ENCODE measurements at regions not wholly inside any gene's neighbourhood (a gene's known extent, or its start where the extent isn't known, plus 50 kb on each side); places are given as distances from the start of the nearest gene placed in this dataset.

GRCh38 chr14:95442633-95443021 is 73.8 kb downstream of the SYNE3 start:
- Histone ChIP-seq H3K27ac (ENCODE audit: low read depth, low read length) (no peak overlapping the region), H3K4me3 (ENCODE audit: low read depth, low read length) (no peak overlapping the region), H3K4me1 (ENCODE audit: control insufficient read depth, insufficient read depth, low read length, unreplicated experiment) (no peaks in the 10 kb centered on the region), H3K27me3 (ENCODE audit: insufficient read depth, low read length) (no peaks in the 10 kb centered on the region), H3K79me2 (ENCODE audit: control insufficient read depth, insufficient read depth, low read length, unreplicated experiment) (no peaks in the 10 kb centered on the region), H3K36me3 (ENCODE audit: insufficient read depth, low read length) (peaks cover 3% of the 10 kb centered on the region; the same call in 1 of the 2 replicates), H2AFZ (ENCODE audit: low read length, unreplicated experiment) (no peak overlapping the region)

DNA sequence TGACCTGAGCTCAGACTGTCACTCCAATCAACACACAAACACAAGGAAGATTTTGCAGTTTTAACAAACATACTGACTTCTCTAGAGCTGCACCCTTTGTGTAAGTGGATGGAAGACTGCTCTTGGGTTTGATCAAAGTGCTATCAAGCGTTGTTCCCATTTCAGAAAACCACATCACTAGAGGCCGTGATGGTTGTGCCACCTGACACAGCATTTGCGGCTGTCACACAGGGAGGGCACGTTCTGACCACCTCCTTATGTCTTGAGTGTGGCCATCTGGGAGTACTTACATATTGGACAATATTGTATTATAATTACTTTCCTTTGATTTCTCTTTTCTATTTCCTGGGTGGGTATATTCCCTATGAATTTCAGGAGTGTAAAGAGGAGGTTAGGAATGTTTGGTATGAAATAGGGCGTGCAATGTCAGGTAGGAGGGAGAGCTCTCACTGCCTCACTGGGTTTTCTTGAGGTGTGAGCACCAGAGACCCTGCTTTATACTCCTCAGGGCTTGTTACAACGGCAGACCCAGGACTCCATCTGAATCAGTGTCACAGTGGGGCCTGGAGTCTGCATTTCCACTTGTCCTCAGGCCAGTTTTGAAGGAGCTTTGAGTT is 74.3 kb downstream of the SYNE3 start:
- no peak overlapping the region for H3K27ac ChIP-seq (ENCODE audit: low read depth, low read length)

GRCh38 chr14:95440951-95441350 is 75.5 kb downstream of the SYNE3 start:
- no peak overlapping the region for H3K4me3 ChIP-seq (ENCODE audit: low read depth, low read length)
- H3K36me3 ChIP-seq (ENCODE audit: insufficient read depth, low read length) = peaks cover 10% of the 10 kb centered on the region
- no peaks in the 10 kb centered on the region for H3K4me1 ChIP-seq (ENCODE audit: control insufficient read depth, insufficient read depth, low read length, unreplicated experiment)
- H3K27ac ChIP-seq (ENCODE audit: low read depth, low read length) = no peak overlapping the region
- no peaks in the 10 kb centered on the region for H3K79me2 ChIP-seq (ENCODE audit: control insufficient read depth, insufficient read depth, low read length, unreplicated experiment)
- H2AFZ ChIP-seq (ENCODE audit: low read length, unreplicated experiment) = no peak overlapping the region
- H3K27me3 ChIP-seq (ENCODE audit: insufficient read depth, low read length) = no peaks in the 10 kb centered on the region

More for the DNA sequence above, 74.3 kb downstream of the SYNE3 start:
- H3K4me3 ChIP-seq (ENCODE audit: low read depth, low read length) = no peak overlapping the region
- no peaks in the 10 kb centered on the region for H3K79me2 ChIP-seq (ENCODE audit: control insufficient read depth, insufficient read depth, low read length, unreplicated experiment)
- no peak overlapping the region for H2AFZ ChIP-seq (ENCODE audit: low read length, unreplicated experiment)
- no peaks in the 10 kb centered on the region for H3K4me1 ChIP-seq (ENCODE audit: control insufficient read depth, insufficient read depth, low read length, unreplicated experiment)
- peaks cover 3% of the 10 kb centered on the region for H3K36me3 ChIP-seq (ENCODE audit: insufficient read depth, low read length)
- H3K27me3 ChIP-seq (ENCODE audit: insufficient read depth, low read length) = no peaks in the 10 kb centered on the region

GRCh38 chr14:95440496-95440895 is 76.0 kb downstream of the SYNE3 start:
- Histone ChIP-seq H3K27me3 (ENCODE audit: insufficient read depth, low read length) (no peaks in the 10 kb centered on the region), H2AFZ (ENCODE audit: low read length, unreplicated experiment) (no peak overlapping the region), H3K27ac (ENCODE audit: low read depth, low read length) (no peak overlapping the region), H3K36me3 (ENCODE audit: insufficient read depth, low read length) (peaks cover 15% of the 10 kb centered on the region), H3K79me2 (ENCODE audit: control insufficient read depth, insufficient read depth, low read length, unreplicated experiment) (no peaks in the 10 kb centered on the region), H3K4me3 (ENCODE audit: low read depth, low read length) (no peak overlapping the region), H3K4me1 (ENCODE audit: control insufficient read depth, insufficient read depth, low read length, unreplicated experiment) (no peaks in the 10 kb centered on the region)

DNA sequence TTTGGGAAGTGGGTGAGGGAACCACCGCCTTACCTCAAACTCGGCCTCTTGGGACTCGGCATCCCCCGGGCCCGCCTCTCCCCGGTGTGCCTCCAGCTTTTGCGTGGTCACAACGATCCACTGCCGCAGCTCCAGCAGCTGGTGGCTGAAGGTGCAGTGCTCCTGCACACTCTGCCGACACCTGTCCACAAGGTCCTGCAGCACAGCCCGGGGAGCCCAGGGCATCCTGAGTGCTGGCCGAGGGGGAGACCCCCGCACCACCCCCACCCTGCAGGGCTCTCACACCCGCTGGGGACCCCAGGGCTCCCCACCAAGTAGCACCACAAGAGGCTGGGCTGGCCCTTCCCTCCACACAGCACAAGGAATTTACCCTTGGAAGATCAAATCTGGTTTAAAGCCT is 76.6 kb downstream of the SYNE3 start:
- Histone ChIP-seq H3K4me1 (ENCODE audit: control insufficient read depth, insufficient read depth, low read length, unreplicated experiment) (no peaks in the 10 kb centered on the region), H3K36me3 (ENCODE audit: insufficient read depth, low read length) (peaks cover 19% of the 10 kb centered on the region), H2AFZ (ENCODE audit: low read length, unreplicated experiment) (no peak overlapping the region), H3K79me2 (ENCODE audit: control insufficient read depth, insufficient read depth, low read length, unreplicated experiment) (no peaks in the 10 kb centered on the region), H3K4me3 (ENCODE audit: low read depth, low read length) (no peak overlapping the region), H3K27me3 (ENCODE audit: insufficient read depth, low read length) (no peaks in the 10 kb centered on the region), H3K27ac (ENCODE audit: low read depth, low read length) (no peak overlapping the region)

- no peaks in the 10 kb centered on the region for H3K4me1 ChIP-seq (ENCODE audit: control insufficient read depth, insufficient read depth, low read length, unreplicated experiment)
Measured at GRCh38 chr14:95437715-95438114, 78.7 kb downstream of the SYNE3 start.

GRCh38 chr14:95436354-95436753 is 80.1 kb downstream of the SYNE3 start:
- Histone ChIP-seq H3K27ac (ENCODE audit: low read depth, low read length) (no peak overlapping the region), H3K79me2 (ENCODE audit: control insufficient read depth, insufficient read depth, low read length, unreplicated experiment) (no peaks in the 10 kb centered on the region), H3K27me3 (ENCODE audit: insufficient read depth, low read length) (no peaks in the 10 kb centered on the region), H3K4me1 (ENCODE audit: control insufficient read depth, insufficient read depth, low read length, unreplicated experiment) (no peaks in the 10 kb centered on the region), H3K4me3 (ENCODE audit: low read depth, low read length) (no peak overlapping the region), H2AFZ (ENCODE audit: low read length, unreplicated experiment) (no peak overlapping the region), H3K36me3 (ENCODE audit: insufficient read depth, low read length) (peaks cover 24% of the 10 kb centered on the region)

More at GRCh38 chr14:95437715-95438114, 78.7 kb downstream of the SYNE3 start:
- Histone ChIP-seq H3K79me2 (ENCODE audit: control insufficient read depth, insufficient read depth, low read length, unreplicated experiment) (no peaks in the 10 kb centered on the region), H3K36me3 (ENCODE audit: insufficient read depth, low read length) (peaks cover 24% of the 10 kb centered on the region), H2AFZ (ENCODE audit: low read length, unreplicated experiment) (no peak overlapping the region), H3K4me3 (ENCODE audit: low read depth, low read length) (no peak overlapping the region), H3K27me3 (ENCODE audit: insufficient read depth, low read length) (no peaks in the 10 kb centered on the region), H3K27ac (ENCODE audit: low read depth, low read length) (no peak overlapping the region)

DNA sequence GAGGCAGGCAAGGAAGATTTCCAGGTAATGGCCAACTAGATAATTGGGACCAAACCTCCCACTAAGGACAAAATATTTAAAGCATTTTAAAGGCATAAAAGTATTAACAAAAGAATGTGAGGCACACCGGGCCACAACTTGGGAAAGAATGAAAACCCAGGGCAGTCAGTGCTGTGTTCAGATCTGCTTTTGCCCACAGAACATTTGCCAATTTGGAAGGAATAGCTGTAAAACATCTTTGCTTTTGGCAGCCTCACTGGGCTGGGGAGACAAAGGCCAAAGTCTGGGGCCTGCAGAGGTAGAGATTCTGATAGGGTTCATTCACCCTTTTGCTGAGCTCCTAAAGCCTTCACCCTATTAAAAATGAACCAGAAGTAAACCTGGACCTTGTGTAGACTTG is 82.3 kb downstream of the SYNE3 start:
- H3K4me3 ChIP-seq (ENCODE audit: low read depth, low read length) = no peak overlapping the region
- no peaks in the 10 kb centered on the region for H3K4me1 ChIP-seq (ENCODE audit: control insufficient read depth, insufficient read depth, low read length, unreplicated experiment)
- no peak overlapping the region for H2AFZ ChIP-seq (ENCODE audit: low read length, unreplicated experiment)
- H3K79me2 ChIP-seq (ENCODE audit: control insufficient read depth, insufficient read depth, low read length, unreplicated experiment) = no peaks in the 10 kb centered on the region
- no peak overlapping the region for H3K27ac ChIP-seq (ENCODE audit: low read depth, low read length)
- no peaks in the 10 kb centered on the region for H3K27me3 ChIP-seq (ENCODE audit: insufficient read depth, low read length)
- peaks cover 25% of the 10 kb centered on the region for H3K36me3 ChIP-seq (ENCODE audit: insufficient read depth, low read length)

DNA sequence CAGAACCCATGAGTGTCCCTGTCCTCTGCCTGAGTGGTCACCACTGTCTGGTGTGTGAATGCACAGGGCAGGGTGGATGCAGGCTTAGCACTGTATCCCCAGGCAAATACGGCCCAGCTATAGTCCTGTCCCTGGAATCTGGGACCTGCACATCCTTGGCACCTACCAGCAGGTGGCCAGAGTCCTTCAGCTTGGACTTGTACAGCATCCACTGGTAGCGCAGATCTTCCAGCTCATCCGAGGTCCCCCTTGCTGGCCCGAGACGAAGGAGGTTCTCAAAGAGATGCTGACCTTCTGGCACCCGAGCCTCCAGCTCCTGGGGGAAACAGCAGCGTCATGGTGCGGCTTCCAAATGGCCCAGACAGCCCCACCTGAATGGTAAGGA is 83.4 kb downstream of the SYNE3 start:
- Histone ChIP-seq H3K27ac (ENCODE audit: low read depth, low read length) (no peak overlapping the region), H3K36me3 (ENCODE audit: insufficient read depth, low read length) (peaks cover 25% of the 10 kb centered on the region), H3K4me3 (ENCODE audit: low read depth, low read length) (no peak overlapping the region), H3K4me1 (ENCODE audit: control insufficient read depth, insufficient read depth, low read length, unreplicated experiment) (no peaks in the 10 kb centered on the region), H3K79me2 (ENCODE audit: control insufficient read depth, insufficient read depth, low read length, unreplicated experiment) (no peaks in the 10 kb centered on the region), H2AFZ (ENCODE audit: low read length, unreplicated experiment) (no peak overlapping the region), H3K27me3 (ENCODE audit: insufficient read depth, low read length) (no peaks in the 10 kb centered on the region)

GRCh38 chr14:95432144-95433093 is 84.0 kb downstream of the SYNE3 start:
- no peak overlapping the region for H2AFZ ChIP-seq (ENCODE audit: low read length, unreplicated experiment)
- H3K79me2 ChIP-seq (ENCODE audit: control insufficient read depth, insufficient read depth, low read length, unreplicated experiment) = no peaks in the 10 kb centered on the region
- peaks cover 25% of the 10 kb centered on the region for H3K36me3 ChIP-seq (ENCODE audit: insufficient read depth, low read length)
- no peaks in the 10 kb centered on the region for H3K27me3 ChIP-seq (ENCODE audit: insufficient read depth, low read length)
- no peak overlapping the region for H3K27ac ChIP-seq (ENCODE audit: low read depth, low read length)
- H3K4me1 ChIP-seq (ENCODE audit: control insufficient read depth, insufficient read depth, low read length, unreplicated experiment) = peaks cover under 1% of the 10 kb centered on the region
- H3K4me3 ChIP-seq (ENCODE audit: low read depth, low read length) = no peak overlapping the region
